SK-N-SH (cell line): ENCODE measurements at regions not wholly inside any gene's neighbourhood (a gene's known extent, or its start where the extent isn't known, plus 50 kb on each side); places are given as distances from the start of the nearest gene placed in this dataset.

Source experiments
- CTCF ChIA-PET: fragments of 300-600, 350-600 bp; formaldehyde crosslinking; extraction: SDS; loops from one replicate; lab custom pipeline; 2021; lab: Yijun Ruan, JAX
- POLR2A ChIA-PET: fragments of 350-600 bp; sonication (Branson Sonifier 250); formaldehyde crosslinking; extraction: SDS; loops from one replicate; lab custom pipeline; 2020; ENCODE audit warnings: antibody characterized with exemption, inconsistent platforms; lab: Yijun Ruan, JAX
- DNase-seq: peaks from one replicate; pipeline ENCODE4 v3.0.0; 2012
- H2AFZ ChIP-seq: fragments of 200-600 bp; sonication (generic); 2 replicates; pipeline ENCODE4 v1.8.1; 2016; ENCODE audit warnings: antibody characterized with exemption, mild to moderate bottlenecking, low read depth
- H3F3A ChIP-seq: fragments of 200-600 bp; sonication (generic); replicated peaks from 2 replicates; pipeline ENCODE3; 2016; ENCODE audit warnings: antibody characterized with exemption, mild to moderate bottlenecking; ENCODE audit not compliant: insufficient read depth
- H3K27ac ChIP-seq, 2 experiments: fragments of 200-500 bp in 1 of 2; fragments of 200-600 bp in 1 of 2; sonication (Bioruptor generic) in 1 of 2; sonication (generic), shearing (Covaris generic) in 1 of 2; 2 replicates each; pipeline versions ENCODE4 v1.5.1 to v1.6.1; 2014 to 2016; ENCODE audit warnings: low read depth in 2 of 2, inconsistent platforms in 1 of 2, low read length in 1 of 2, mild to moderate bottlenecking in 1 of 2, mixed read lengths in 1 of 2
- H3K27me3 ChIP-seq: fragments of 200-600 bp; sonication (generic), shearing (Covaris generic); 2 replicates; pipeline ENCODE4 v1.6.1; 2016; ENCODE audit warnings: mixed run types; ENCODE audit not compliant: insufficient read depth
- H3K36me3 ChIP-seq, 2 experiments: fragments of 200-500 bp in 1 of 2; fragments of 200-600 bp in 1 of 2; sonication (Bioruptor generic) in 1 of 2; sonication (generic) in 1 of 2; replicated peaks in 1 of 2; 2 replicates each; pipeline versions ENCODE3 to v1.5.1; 2014 to 2016; ENCODE audit warnings: low read length in 1 of 2, mild to moderate bottlenecking in 1 of 2; ENCODE audit not compliant: insufficient read depth in 2 of 2, control insufficient read depth in 1 of 2
- H3K4me1 ChIP-seq, 2 experiments: fragments of 200-500 bp in 1 of 2; fragments of 200-600 bp in 1 of 2; sonication (Bioruptor generic) in 1 of 2; sonication (generic), shearing (Covaris generic) in 1 of 2; 2 replicates each; pipeline versions ENCODE4 v1.5.1 to v1.6.1; 2014 to 2016; ENCODE audit warnings: low read depth in 1 of 2, low read length in 1 of 2, mixed run types in 1 of 2; ENCODE audit not compliant: insufficient read depth in 2 of 2, control insufficient read depth in 1 of 2
- H3K4me2 ChIP-seq: fragments of 200-600 bp; sonication (generic), shearing (Covaris generic); 2 replicates; pipeline ENCODE4 v1.6.1; 2017; ENCODE audit warnings: mixed run types
- H3K4me3 ChIP-seq, 2 experiments: fragments of 200-500 bp in 1 of 2; fragments of 200-600 bp in 1 of 2; sonication (Bioruptor generic) in 1 of 2; sonication (generic), shearing (Covaris generic) in 1 of 2; 2 replicates each; pipeline versions ENCODE4 v1.5.1 to v1.8.1; 2014 to 2016; ENCODE audit warnings: low read depth in 2 of 2, inconsistent platforms in 1 of 2, low read length in 1 of 2, mild to moderate bottlenecking in 1 of 2, mixed read lengths in 1 of 2, moderate library complexity in 1 of 2
- H3K79me2 ChIP-seq: fragments of 200-600 bp; sonication (generic); 2 replicates; pipeline ENCODE4 v1.8.1; 2017; ENCODE audit warnings: mild to moderate bottlenecking; ENCODE audit not compliant: insufficient read depth
- H3K9ac ChIP-seq: fragments of 200-600 bp; sonication (generic); 2 replicates; pipeline ENCODE4 v1.6.1; 2017; ENCODE audit warnings: mixed run types
- H3K9me2 ChIP-seq: fragments of 200-600 bp; sonication (generic); 2 replicates; pipeline ENCODE4 v1.6.1; 2017; ENCODE audit warnings: mixed run types
- H3K9me3 ChIP-seq: fragments of 200-600 bp; sonication (generic); 2 replicates; pipeline ENCODE4 v1.6.1; 2017; ENCODE audit warnings: mixed run types, mild to moderate bottlenecking, moderate library complexity
- H4K20me1 ChIP-seq: fragments of 200-600 bp; sonication (generic); 2 replicates; pipeline ENCODE4 v1.6.1; 2017; ENCODE audit warnings: mild to moderate bottlenecking, mixed run types; ENCODE audit not compliant: insufficient read depth
- CHD2 ChIP-seq: fragments of 150-350 bp; IDR thresholded peaks from 2 replicates; pipeline ENCODE4 v1.6.1; 2018; ENCODE audit warnings: low read length; ENCODE audit not compliant: partially characterized antibody
- FOSL2 ChIP-seq: IDR thresholded peaks from 2 replicates; pipeline ENCODE4 v1.4.0; 2012; ENCODE audit warnings: low read depth, mild to moderate bottlenecking, moderate library complexity, borderline replicate concordance
- FOXM1 ChIP-seq: IDR thresholded peaks from 2 replicates; pipeline ENCODE4 v1.4.0; 2012; ENCODE audit warnings: low read depth, mild to moderate bottlenecking
- GABPA ChIP-seq: IDR thresholded peaks from 2 replicates; pipeline ENCODE4 v1.4.0; 2012; ENCODE audit warnings: low read depth, mild to moderate bottlenecking
- JUND ChIP-seq: IDR thresholded peaks from 2 replicates; pipeline ENCODE4 v1.4.0; 2012
- MAX ChIP-seq: IDR thresholded peaks from 2 replicates; pipeline ENCODE4 v1.4.0; 2012; ENCODE audit warnings: low read depth
- MEF2A ChIP-seq: IDR thresholded peaks from 2 replicates; pipeline ENCODE4 v1.4.0; 2012; ENCODE audit warnings: low read depth, borderline replicate concordance
- MXI1 ChIP-seq: IDR thresholded peaks from 2 replicates; pipeline ENCODE4 v1.6.1; 2012; ENCODE audit warnings: mild to moderate bottlenecking, low read depth, low read length, improper control_type of control experiment
- NFIC ChIP-seq: IDR thresholded peaks from 2 replicates; pipeline ENCODE4 v1.4.0; 2012; ENCODE audit warnings: borderline replicate concordance
- NRF1 ChIP-seq: IDR thresholded peaks from 2 replicates; pipeline ENCODE4 v1.6.1; 2012; ENCODE audit warnings: low read depth, mild to moderate bottlenecking, low read length
- POLR2AphosphoS5 ChIP-seq: IDR thresholded peaks from 2 replicates; pipeline ENCODE4 v1.6.1; 2012; ENCODE audit warnings: low read depth, low read length
- RAD21 ChIP-seq: IDR thresholded peaks from 2 replicates; pipeline ENCODE4 v1.6.1; 2012; ENCODE audit warnings: mild to moderate bottlenecking, low read length
- RFX5 ChIP-seq: IDR thresholded peaks from 2 replicates; pipeline ENCODE4 v1.6.1; 2012; ENCODE audit warnings: mild to moderate bottlenecking, improper control_type of control experiment, low read length
- RXRA ChIP-seq: IDR thresholded peaks from 2 replicates; pipeline ENCODE4 v1.4.0; 2012; ENCODE audit warnings: low read depth, mild to moderate bottlenecking, borderline replicate concordance
- SIN3A ChIP-seq: IDR thresholded peaks from 2 replicates; pipeline ENCODE4 v1.6.1; 2012; ENCODE audit warnings: low read depth, mild to moderate bottlenecking, low read length, moderate library complexity, borderline replicate concordance
- SMC3 ChIP-seq: IDR thresholded peaks from 2 replicates; pipeline ENCODE4 v1.6.1; 2012; ENCODE audit warnings: low read depth, low read length, improper control_type of control experiment
- TAF1 ChIP-seq: IDR thresholded peaks from 2 replicates; pipeline ENCODE4 v1.6.1; 2012; ENCODE audit warnings: low read depth, mild to moderate bottlenecking, low read length, moderate library complexity, borderline replicate concordance
- TEAD4 ChIP-seq: IDR thresholded peaks from 2 replicates; pipeline ENCODE4 v1.4.0; 2012; ENCODE audit warnings: mild to moderate bottlenecking, borderline replicate concordance; ENCODE audit not compliant: insufficient read depth
- USF1 ChIP-seq: IDR thresholded peaks from 2 replicates; pipeline ENCODE4 v1.4.0; 2012; ENCODE audit warnings: low read depth, borderline replicate concordance
- YY1 ChIP-seq: IDR thresholded peaks from 2 replicates; pipeline ENCODE4 v1.4.0; 2012; ENCODE audit warnings: low read depth, mild to moderate bottlenecking
- ZBTB33 ChIP-seq: IDR thresholded peaks from 2 replicates; pipeline ENCODE4 v1.4.0; 2012; ENCODE audit warnings: low read depth, borderline replicate concordance
- WGBS: methylation state at CpG from one replicate; pipeline ENCODE4 v1.1.6; 2017; ENCODE audit warnings: low lambda C conversion rate; 5-methylcytosine and 5-hydroxymethylcytosine counted together

GRCh38 chr1:70811815-70812214 lies 235.8 kb downstream of the PTGER3 start:
- no peaks in the 10 kb centered on the region for H3K27me3 ChIP-seq
- peaks cover 0 to 16% of the 10 kb centered on the region in 2 experiments; a peak in 1 of 4 replicates for H3K4me1 ChIP-seq
- no peaks in the 10 kb centered on the region for H4K20me1 ChIP-seq
- no peaks in the 10 kb centered on the region for H3K79me2 ChIP-seq
- no peak overlapping the region for H2AFZ ChIP-seq
- TF ChIP-seq SMC3 (no peak), RXRA (no peak), MXI1 (no peak), TAF1 (no peak), POLR2AphosphoS5 (no peak), USF1 (no peak), RFX5 (no peak)
- no peak overlapping the region for H3K4me2 ChIP-seq
- WGBS: 79% methylated on average over 2 of the region's 2 CpGs
- no peaks in the 10 kb centered on the region for H3K9me2 ChIP-seq
- H3K9me3 ChIP-seq: no peaks in the 10 kb centered on the region
- DNase-seq: no peak
- H3K4me3 ChIP-seq: no peak overlapping the region
- H3K27ac ChIP-seq: no peak overlapping the region
- no peaks in the 10 kb centered on the region for H3F3A ChIP-seq
- H3K36me3 ChIP-seq: no peaks in the 10 kb centered on the region
- POLR2A ChIA-PET: no interaction called here
- no peak overlapping the region for H3K9ac ChIP-seq
- CTCF ChIA-PET: interaction anchor here (1.1 kb wide), 1 partner anchor 10 kb away, joined by 3 read pairs; no protein-coding TSS in a partner anchor

GRCh38 chr1:70812442-70813109 lies 235.0 kb downstream of the PTGER3 start:
- no peaks in the 10 kb centered on the region for H3K27me3 ChIP-seq
- H3K27ac ChIP-seq: no peak overlapping the region
- TF ChIP-seq GABPA: no peak
- TF ChIP-seq ZBTB33: no peak
- no peak for TF ChIP-seq NFIC
- no peak for TF ChIP-seq MEF2A
- no peak for TF ChIP-seq TEAD4
- no peak for TF ChIP-seq FOXM1
- no peak for TF ChIP-seq RXRA
- TF ChIP-seq YY1: no peak
- no peak for TF ChIP-seq SIN3A
- TF ChIP-seq RFX5: no peak
- TF ChIP-seq FOSL2: no peak
- TF ChIP-seq CHD2: no peak
- TF ChIP-seq MAX: no peak
- no peak for TF ChIP-seq RAD21
- no peak for TF ChIP-seq JUND
- TF ChIP-seq NRF1: no peak
- TF ChIP-seq, all 33 proteins: peak for 0
- WGBS: 60% methylated on average over 5 of the region's 5 CpGs
- Histone ChIP-seq H3K79me2 (no peaks in the 10 kb centered on the region), H3K9me2 (no peaks in the 10 kb centered on the region), H3K9me3 (no peaks in the 10 kb centered on the region), H3K4me1 (peaks cover 0 to 19% of the 10 kb centered on the region in 2 experiments; a peak in 2 of 4 replicates), H3F3A (peaks cover 3% of the 10 kb centered on the region), H3K4me3 (no peak overlapping the region), H2AFZ (no peak overlapping the region), H3K4me2 (no peak overlapping the region), H4K20me1 (no peaks in the 10 kb centered on the region), H3K9ac (no peak overlapping the region), H3K36me3 (no peaks in the 10 kb centered on the region)
- CTCF ChIA-PET: interaction anchor here (1.1 kb wide), 1 partner anchor 10 kb away, joined by 3 read pairs; no protein-coding TSS in a partner anchor
- no peak for DNase-seq
- POLR2A ChIA-PET: no interaction called here
